Bronchial epithelial cell (primary cell): ENCODE measurements at regions not wholly inside any gene's neighbourhood (a gene's known extent, or its start where the extent isn't known, plus 50 kb on each side); places are given as distances from the start of the nearest gene placed in this dataset.

ENCODE experiments used
- DNase-seq: peaks from one replicate; pipeline ENCODE4 v3.0.0-alpha.2; 2010; ENCODE audit warnings: low read depth
- FAIRE-seq: peaks from 2 replicates; lab custom pipeline; 2011; peaks lifted over from hg19 to GRCh38; lab: Jason Lieb, UNC
- H3K27me3 ChIP-seq: 2 replicates; pipeline ENCODE4 v1.5.1; 2011; ENCODE audit warnings: low read length; ENCODE audit not compliant: control insufficient read depth, insufficient read depth
- H3K36me3 ChIP-seq: 2 replicates; pipeline ENCODE4 v1.5.1; 2011; ENCODE audit warnings: low read length; ENCODE audit not compliant: control insufficient read depth, insufficient read depth
- H3K4me3 ChIP-seq: 2 replicates; pipeline ENCODE4 v1.5.1; 2011; ENCODE audit warnings: mild to moderate bottlenecking, low read depth, low read length, control low read depth
- CTCF ChIP-seq: IDR thresholded peaks from 2 replicates; pipeline ENCODE4 v1.5.1; 2011; ENCODE audit warnings: mild to moderate bottlenecking, moderate library complexity, low read length, control low read depth, inconsistent platforms; ENCODE audit not compliant: insufficient read depth, severe bottlenecking

GRCh38 chr6:102995491-102995890 lies 1602.0 kb downstream of the GRIK2 start:
- TF ChIP-seq CTCF, result no peak
- no peak for FAIRE-seq

DNA sequence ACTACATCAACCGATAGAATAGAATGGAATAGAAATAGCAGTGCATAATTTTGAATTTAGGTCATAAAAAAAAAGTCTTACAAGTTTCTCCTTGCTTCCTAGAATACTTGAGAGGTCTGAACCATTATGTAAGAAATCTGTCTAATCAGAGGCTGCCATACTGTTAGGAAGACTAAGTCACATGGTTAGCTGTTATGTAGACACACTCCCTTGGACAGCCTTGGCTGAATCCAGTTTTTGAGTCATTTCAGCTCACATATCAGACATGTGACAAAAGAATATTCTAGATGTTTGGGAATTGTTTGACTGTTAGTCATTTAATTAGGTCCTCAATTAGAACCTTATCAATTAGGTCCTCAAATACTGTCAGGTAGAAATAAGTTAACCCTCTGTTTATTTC lies 1601.4 kb downstream of the GRIK2 start:
- Histone ChIP-seq H3K27me3 (no peaks in the 10 kb centered on the region), H3K36me3 (no peaks in the 10 kb centered on the region), H3K4me3 (no peak overlapping the region)
- no peak for DNase-seq
- FAIRE-seq, result no peak
- no peak for TF ChIP-seq CTCF

More at GRCh38 chr6:102995491-102995890, 1602.0 kb downstream of the GRIK2 start:
- no peak for DNase-seq
- H3K36me3 ChIP-seq, result no peaks in the 10 kb centered on the region
- H3K27me3 ChIP-seq, result no peaks in the 10 kb centered on the region
- H3K4me3 ChIP-seq, result no peak overlapping the region

- TF ChIP-seq CTCF, result no peak
- DNase-seq (no peak), FAIRE-seq (no peak)
- Histone ChIP-seq H3K4me3 (no peak overlapping the region), H3K36me3 (no peaks in the 10 kb centered on the region), H3K27me3 (no peaks in the 10 kb centered on the region)
These were observed 1592.6 kb downstream of the GRIK2 start for GRCh38 chr6:102986086-102986485.

- DNase-seq (no peak), FAIRE-seq (no peak)
- no peak for TF ChIP-seq CTCF
These were observed 1590.8 kb downstream of the GRIK2 start for GRCh38 chr6:102984357-102984756.

DNA sequence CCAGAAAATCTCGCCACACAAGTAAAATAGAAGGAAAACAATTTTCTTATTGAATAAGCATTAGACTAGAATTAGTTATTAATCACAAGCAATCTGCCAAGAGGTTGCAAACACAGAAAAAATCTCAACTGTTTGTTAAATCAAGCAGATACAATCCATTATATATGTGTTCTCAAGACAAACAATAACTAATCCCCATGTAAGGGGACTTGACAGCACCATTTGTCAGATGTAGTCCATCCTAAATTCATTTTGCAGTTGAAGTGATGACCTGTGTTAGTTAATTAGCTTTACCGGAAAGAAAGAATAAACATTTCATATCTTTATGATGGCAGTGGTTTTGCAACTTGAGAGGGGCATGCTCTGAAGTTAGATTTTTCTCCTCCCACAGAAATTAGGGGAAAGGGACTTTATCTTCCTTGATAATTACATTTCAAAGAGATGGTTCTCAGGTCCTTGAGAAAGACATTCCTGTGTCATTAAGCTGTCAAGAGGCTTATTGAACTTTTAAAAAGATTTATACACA lies 1588.0 kb downstream of the GRIK2 start:
- TF ChIP-seq CTCF, result no peak
- no peak for DNase-seq
- no peaks in the 10 kb centered on the region for H3K27me3 ChIP-seq
- no peak for FAIRE-seq
- H3K36me3 ChIP-seq, result no peaks in the 10 kb centered on the region
- no peak overlapping the region for H3K4me3 ChIP-seq

More at GRCh38 chr6:102984357-102984756, 1590.8 kb downstream of the GRIK2 start:
- no peaks in the 10 kb centered on the region for H3K27me3 ChIP-seq
- H3K36me3 ChIP-seq, result no peaks in the 10 kb centered on the region
- H3K4me3 ChIP-seq, result no peak overlapping the region

DNA sequence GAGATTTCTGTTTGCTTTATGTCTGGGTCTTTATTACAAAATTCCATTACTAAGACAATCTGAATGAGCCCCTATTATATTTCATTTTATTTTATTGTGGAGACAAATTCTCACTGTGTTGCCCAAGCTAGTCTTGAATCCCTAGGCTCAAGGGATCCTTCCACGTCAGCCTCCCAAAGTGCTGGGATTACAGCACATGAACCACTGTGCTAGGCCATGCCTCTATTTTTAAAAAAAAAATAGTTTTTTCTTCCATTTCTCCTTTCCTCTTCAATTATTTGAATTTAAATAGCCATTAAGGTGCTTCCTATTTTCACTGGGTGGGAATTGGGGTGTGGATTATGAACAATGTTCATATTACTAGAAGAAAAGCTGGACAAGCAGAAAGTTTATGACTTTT lies 1587.4 kb downstream of the GRIK2 start:
- FAIRE-seq, result no peak
- Histone ChIP-seq H3K27me3 (no peaks in the 10 kb centered on the region), H3K4me3 (no peak overlapping the region), H3K36me3 (no peaks in the 10 kb centered on the region)
- DNase-seq, result no peak
- TF ChIP-seq CTCF, result no peak
